ENCODE measurements at regions not wholly inside any gene's neighbourhood (a gene's known extent, or its start where the extent isn't known, plus 50 kb on each side); places are given as distances from the start of the nearest gene placed in this dataset.

GRCh38 chr18:34280000-34280399 lies 55.3 kb upstream of the NOL4 start:
- Mint-ChIP-seq H3K4me3 (no peak overlapping the region), H3K27ac (no peak overlapping the region), H3K9me3 (no peaks in the 10 kb centered on the region), H3K4me1 (ENCODE audit: low read depth) (no peaks in the 10 kb centered on the region), H3K36me3 (ENCODE audit: low read depth) (no peaks in the 10 kb centered on the region), H3K27me3 (ENCODE audit: low read depth) (no peaks in the 10 kb centered on the region)

GRCh38 chr18:34280653-34281052 lies 55.9 kb upstream of the NOL4 start:
- Mint-ChIP-seq H3K36me3 (ENCODE audit: low read depth) (no peaks in the 10 kb centered on the region), H3K27me3 (ENCODE audit: low read depth) (no peaks in the 10 kb centered on the region), H3K27ac (no peak overlapping the region), H3K4me3 (no peak overlapping the region), H3K9me3 (no peaks in the 10 kb centered on the region), H3K4me1 (ENCODE audit: low read depth) (no peaks in the 10 kb centered on the region)

- H3K4me1 Mint-ChIP-seq (ENCODE audit: low read depth): no peaks in the 10 kb centered on the region
- H3K27ac Mint-ChIP-seq: no peak overlapping the region
- no peak overlapping the region for H3K4me3 Mint-ChIP-seq
- peaks cover 1% of the 10 kb centered on the region for H3K9me3 Mint-ChIP-seq
- H3K27me3 Mint-ChIP-seq (ENCODE audit: low read depth): no peaks in the 10 kb centered on the region
- no peaks in the 10 kb centered on the region for H3K36me3 Mint-ChIP-seq (ENCODE audit: low read depth)
Measured at GRCh38 chr18:34281290-34281689, 56.6 kb upstream of the NOL4 start.

- no peak overlapping the region for H3K27ac Mint-ChIP-seq
- H3K4me3 Mint-ChIP-seq: no peak overlapping the region
- no peaks in the 10 kb centered on the region for H3K4me1 Mint-ChIP-seq (ENCODE audit: low read depth)
- H3K9me3 Mint-ChIP-seq: peaks cover 5% of the 10 kb centered on the region
- H3K36me3 Mint-ChIP-seq (ENCODE audit: low read depth): no peaks in the 10 kb centered on the region
- no peaks in the 10 kb centered on the region for H3K27me3 Mint-ChIP-seq (ENCODE audit: low read depth)
Measured at GRCh38 chr18:34281722-34282121, 57.0 kb upstream of the NOL4 start.

GRCh38 chr18:34283506-34283905 lies 58.8 kb upstream of the NOL4 start:
- Mint-ChIP-seq H3K27me3 (ENCODE audit: low read depth) (no peaks in the 10 kb centered on the region), H3K9me3 (peaks cover 9% of the 10 kb centered on the region), H3K27ac (no peak overlapping the region), H3K36me3 (ENCODE audit: low read depth) (no peaks in the 10 kb centered on the region), H3K4me1 (ENCODE audit: low read depth) (no peaks in the 10 kb centered on the region), H3K4me3 (no peak overlapping the region)

GRCh38 chr18:34287825-34288224 lies 63.1 kb upstream of the NOL4 start:
- Mint-ChIP-seq H3K36me3 (ENCODE audit: low read depth) (no peaks in the 10 kb centered on the region), H3K4me1 (ENCODE audit: low read depth) (no peaks in the 10 kb centered on the region), H3K9me3 (peaks cover 9% of the 10 kb centered on the region), H3K27me3 (ENCODE audit: low read depth) (no peaks in the 10 kb centered on the region), H3K27ac (no peak overlapping the region), H3K4me3 (no peak overlapping the region)

- Mint-ChIP-seq H3K27me3 (ENCODE audit: low read depth) (no peaks in the 10 kb centered on the region), H3K4me1 (ENCODE audit: low read depth) (no peaks in the 10 kb centered on the region), H3K27ac (no peak overlapping the region), H3K9me3 (peaks cover 9% of the 10 kb centered on the region), H3K4me3 (no peak overlapping the region), H3K36me3 (ENCODE audit: low read depth) (no peaks in the 10 kb centered on the region)
Measured at GRCh38 chr18:34292594-34292993, 67.9 kb upstream of the NOL4 start.

GRCh38 chr18:34297287-34297686 lies 72.6 kb upstream of the NOL4 start:
- H3K27me3 Mint-ChIP-seq (ENCODE audit: low read depth): no peaks in the 10 kb centered on the region
- peaks cover 5% of the 10 kb centered on the region for H3K9me3 Mint-ChIP-seq
- H3K27ac Mint-ChIP-seq: no peak overlapping the region
- no peak overlapping the region for H3K4me3 Mint-ChIP-seq
- no peaks in the 10 kb centered on the region for H3K36me3 Mint-ChIP-seq (ENCODE audit: low read depth)
- no peaks in the 10 kb centered on the region for H3K4me1 Mint-ChIP-seq (ENCODE audit: low read depth)

GRCh38 chr18:34299828-34300227 lies 75.1 kb upstream of the NOL4 start:
- no peak overlapping the region for H3K27ac Mint-ChIP-seq
- no peaks in the 10 kb centered on the region for H3K4me1 Mint-ChIP-seq (ENCODE audit: low read depth)
- H3K4me3 Mint-ChIP-seq: no peak overlapping the region
- no peaks in the 10 kb centered on the region for H3K27me3 Mint-ChIP-seq (ENCODE audit: low read depth)
- no peaks in the 10 kb centered on the region for H3K36me3 Mint-ChIP-seq (ENCODE audit: low read depth)
- peaks cover 5% of the 10 kb centered on the region for H3K9me3 Mint-ChIP-seq

- H3K4me1 Mint-ChIP-seq (ENCODE audit: low read depth): no peaks in the 10 kb centered on the region
- H3K27ac Mint-ChIP-seq: no peak overlapping the region
- no peak overlapping the region for H3K4me3 Mint-ChIP-seq
- H3K27me3 Mint-ChIP-seq (ENCODE audit: low read depth): no peaks in the 10 kb centered on the region
- peaks cover 4% of the 10 kb centered on the region for H3K9me3 Mint-ChIP-seq
- H3K36me3 Mint-ChIP-seq (ENCODE audit: low read depth): no peaks in the 10 kb centered on the region
Measured at GRCh38 chr18:34311468-34311867, 86.8 kb upstream of the NOL4 start.

GRCh38 chr18:34314847-34315246 lies 90.1 kb upstream of the NOL4 start:
- peaks cover 3% of the 10 kb centered on the region for H3K9me3 Mint-ChIP-seq

GRCh38 chr18:34315591-34316352 lies 91.1 kb upstream of the NOL4 start:
- Mint-ChIP-seq H3K27ac (no peak overlapping the region), H3K36me3 (ENCODE audit: low read depth) (no peaks in the 10 kb centered on the region), H3K4me3 (no peak overlapping the region), H3K27me3 (ENCODE audit: low read depth) (no peaks in the 10 kb centered on the region), H3K9me3 (peaks cover 3% of the 10 kb centered on the region), H3K4me1 (ENCODE audit: low read depth) (no peaks in the 10 kb centered on the region)

More at GRCh38 chr18:34314847-34315246, 90.1 kb upstream of the NOL4 start:
- Mint-ChIP-seq H3K27ac (no peak overlapping the region), H3K27me3 (ENCODE audit: low read depth) (no peaks in the 10 kb centered on the region), H3K4me3 (no peak overlapping the region), H3K4me1 (ENCODE audit: low read depth) (no peaks in the 10 kb centered on the region), H3K36me3 (ENCODE audit: low read depth) (no peaks in the 10 kb centered on the region)

- Mint-ChIP-seq H3K36me3 (ENCODE audit: low read depth) (no peaks in the 10 kb centered on the region), H3K9me3 (peaks cover 3% of the 10 kb centered on the region), H3K27ac (no peak overlapping the region), H3K27me3 (ENCODE audit: low read depth) (no peaks in the 10 kb centered on the region), H3K4me3 (no peak overlapping the region), H3K4me1 (ENCODE audit: low read depth) (no peaks in the 10 kb centered on the region)
Measured at GRCh38 chr18:34320267-34320666, 95.6 kb upstream of the NOL4 start.

- H3K36me3 Mint-ChIP-seq (ENCODE audit: low read depth): no peaks in the 10 kb centered on the region
- H3K27me3 Mint-ChIP-seq (ENCODE audit: low read depth): no peaks in the 10 kb centered on the region
- H3K4me3 Mint-ChIP-seq: no peak overlapping the region
- no peak overlapping the region for H3K27ac Mint-ChIP-seq
- no peaks in the 10 kb centered on the region for H3K4me1 Mint-ChIP-seq (ENCODE audit: low read depth)
- peaks cover 3% of the 10 kb centered on the region for H3K9me3 Mint-ChIP-seq
Measured at GRCh38 chr18:34321066-34321465, 96.4 kb upstream of the NOL4 start.

- Mint-ChIP-seq H3K4me1 (ENCODE audit: low read depth) (no peaks in the 10 kb centered on the region), H3K27ac (no peak overlapping the region)
Measured at GRCh38 chr18:34322365-34323289, 97.9 kb upstream of the NOL4 start.

More at GRCh38 chr18:34322365-34323289, 97.9 kb upstream of the NOL4 start:
- no peaks in the 10 kb centered on the region for H3K27me3 Mint-ChIP-seq (ENCODE audit: low read depth)
- H3K36me3 Mint-ChIP-seq (ENCODE audit: low read depth): no peaks in the 10 kb centered on the region
- H3K4me3 Mint-ChIP-seq: no peak overlapping the region
- H3K9me3 Mint-ChIP-seq: no peaks in the 10 kb centered on the region

Data from T-helper 1 cell treated with Interleukin-12 subunit alpha and Interleukin-12 subunit beta and Interleukin-4 antibody, amounts not matched to agents 30 μg/mL and 1 μg/mL, for 36 hours (primary cell).